HepG2 (cell line): ENCODE measurements at regions not wholly inside any gene's neighbourhood (a gene's known extent, or its start where the extent isn't known, plus 50 kb on each side); places are given as distances from the start of the nearest gene placed in this dataset.

Experiments
- MAX ChIP-seq: IDR thresholded peaks from 2 replicates; pipeline ENCODE4 v1.6.1; 2012; ENCODE audit warnings: inconsistent platforms
- NFE2L1 ChIP-seq: sonication (generic); formaldehyde crosslinking; IDR thresholded peaks from 2 replicates; pipeline ENCODE4 v1.4.0; 2020; ENCODE audit warnings: missing genetic modification reagents, mild to moderate bottlenecking, borderline replicate concordance
- NFE2L2 ChIP-seq: fragments of 150-350 bp; IDR thresholded peaks from 2 replicates; pipeline ENCODE4 v1.6.1; 2014; ENCODE audit warnings: low read length
- NR2C2 ChIP-seq: sonication (generic); formaldehyde crosslinking; IDR thresholded peaks from 2 replicates; pipeline ENCODE4 v1.4.0; 2020; ENCODE audit warnings: missing genetic modification reagents, mild to moderate bottlenecking, moderate library complexity, borderline replicate concordance
- NR2F2 ChIP-seq: IDR thresholded peaks from 2 replicates; pipeline ENCODE4 v1.6.1; 2012; ENCODE audit warnings: low read depth, inconsistent platforms, borderline replicate concordance
- POLR2A ChIP-seq, 2 experiments: IDR thresholded peaks; 2 replicates each; pipeline ENCODE4 v1.6.1; 2011; ENCODE audit warnings: low read depth in 2 of 2, low read length in 2 of 2, mild to moderate bottlenecking in 1 of 2, moderate library complexity in 1 of 2; ENCODE audit not compliant: insufficient read depth in 1 of 2
- POLR2AphosphoS2 ChIP-seq: IDR thresholded peaks from 2 replicates; pipeline ENCODE4 v1.6.1; 2011; ENCODE audit warnings: low read depth, low read length, improper control_type of control experiment
- TAF1 ChIP-seq: sonication (generic); formaldehyde crosslinking; IDR thresholded peaks from 2 replicates; pipeline ENCODE4 v1.4.0; 2020; ENCODE audit warnings: missing genetic modification reagents
- ZNF329 ChIP-seq: sonication (generic); formaldehyde crosslinking; IDR thresholded peaks from 2 replicates; pipeline ENCODE4 v1.9.0; 2021; ENCODE audit warnings: low read depth, mild to moderate bottlenecking, missing genetic modification reagents
- TF ChIP-seq, protein P1 (sequence below), 2 experiments: sonication (generic) in 1 of 2; formaldehyde crosslinking in 1 of 2; IDR thresholded peaks; 2 replicates each; pipeline versions ENCODE4 v1.5.1 to v1.6.1; 2011 to 2020; ENCODE audit warnings: borderline replicate concordance in 1 of 2, low read depth in 1 of 2, low read length in 1 of 2, mild to moderate bottlenecking in 1 of 2, missing genetic modification reagents in 1 of 2, moderate library complexity in 1 of 2

DNA sequence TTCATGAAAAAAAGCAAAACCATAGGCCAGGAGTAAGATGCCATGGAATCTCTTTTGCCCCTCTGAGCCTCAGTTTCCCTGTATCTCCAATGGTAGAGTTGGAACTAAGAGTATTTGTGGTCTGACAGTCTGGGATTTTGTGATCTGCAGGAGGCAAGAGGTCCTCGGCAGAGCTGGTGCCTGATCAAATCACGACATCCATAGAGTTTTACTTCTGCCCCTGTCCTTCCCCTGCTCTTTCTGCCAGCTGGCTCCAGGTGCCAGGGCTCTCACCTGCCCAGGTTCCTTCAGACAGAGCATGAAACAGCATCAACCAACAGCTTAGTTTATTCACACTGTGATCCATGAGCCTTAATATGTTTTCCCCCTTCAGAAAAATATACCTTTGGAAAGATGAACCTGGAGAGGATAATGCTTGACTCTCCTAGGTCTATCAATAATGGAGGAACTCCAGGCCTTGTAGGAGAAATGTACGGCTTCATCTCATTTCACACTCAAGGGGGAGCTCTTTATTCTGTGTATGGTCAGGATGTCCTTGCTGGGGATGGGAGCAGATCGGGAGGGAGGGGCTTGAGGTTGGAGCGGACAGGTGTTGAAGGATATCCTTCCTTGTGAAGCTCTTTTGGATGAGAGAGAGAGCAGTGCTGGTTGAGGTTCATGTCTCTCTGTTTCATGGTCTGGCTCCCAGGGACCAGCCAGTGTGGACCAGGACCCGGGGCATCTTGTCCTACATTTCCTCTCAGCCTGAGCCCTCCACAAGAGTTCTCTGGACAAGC is 309.9 kb downstream of the RPLP1 start:
- no peak for TF ChIP-seq MAX
- no peak for TF ChIP-seq NR2F2
- TF ChIP-seq POLR2AphosphoS2 = no peak
- no peak for TF ChIP-seq TAF1 (CRISPR knock-in tag)
- TF ChIP-seq NFE2L2 = no peak
- TF ChIP-seq, protein P1, sequence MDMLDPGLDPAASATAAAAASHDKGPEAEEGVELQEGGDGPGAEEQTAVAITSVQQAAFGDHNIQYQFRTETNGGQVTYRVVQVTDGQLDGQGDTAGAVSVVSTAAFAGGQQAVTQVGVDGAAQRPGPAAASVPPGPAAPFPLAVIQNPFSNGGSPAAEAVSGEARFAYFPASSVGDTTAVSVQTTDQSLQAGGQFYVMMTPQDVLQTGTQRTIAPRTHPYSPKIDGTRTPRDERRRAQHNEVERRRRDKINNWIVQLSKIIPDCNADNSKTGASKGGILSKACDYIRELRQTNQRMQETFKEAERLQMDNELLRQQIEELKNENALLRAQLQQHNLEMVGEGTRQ (IDR thresholded peaks at IDR 0.05; ENCODE audit: low read depth, low read length) = no peak
- TF ChIP-seq, protein P1 (CRISPR knock-in tag; IDR thresholded peaks at IDR 0.05; ENCODE audit: borderline replicate concordance) = no peak
- TF ChIP-seq NFE2L1 (CRISPR knock-in tag) = no peak
- TF ChIP-seq POLR2A (IDR thresholded peaks at IDR 0.05; ENCODE audit: insufficient read depth in 1 of 2, low read depth in 2 of 2, low read length in 2 of 2) = no peak
- TF ChIP-seq ZNF329 (CRISPR knock-in tag) = no peak
- TF ChIP-seq NR2C2 (CRISPR knock-in tag) = no peak
